Caco-2 (cell line): ENCODE measurements at regions not wholly inside any gene's neighbourhood (a gene's known extent, or its start where the extent isn't known, plus 50 kb on each side); places are given as distances from the start of the nearest gene placed in this dataset.

ENCODE experiments used
- BruUV-seq: library from RNA; stranded (reverse); fragments of 400-500 nt; replicated peaks from 2 replicates; lab custom pipeline; 2021; lab: Mats Ljungman, UMichigan
- CTCF ChIA-PET: fragments of 300-600 bp; sonication (Branson Sonifier 250); formaldehyde crosslinking; loops from one replicate; lab custom pipeline; 2022; ENCODE audit warnings: antibody characterized with exemption; lab: Charles Lee
- POLR2A ChIA-PET: fragments of 300-600 bp; sonication (Branson Sonifier 250); formaldehyde crosslinking; loops from one replicate; lab custom pipeline; 2022; ENCODE audit warnings: antibody characterized with exemption; lab: Charles Lee
- DNase-seq, 2 experiments: peaks; one replicate each; pipeline versions ENCODE4 v3.0.0 to v3.0.0-alpha.2; 2020 to 2022
- H3K27me3 ChIP-seq: replicated peaks from 2 replicates; pipeline ENCODE4 v1.6.0; 2011; ENCODE audit warnings: low read length; ENCODE audit not compliant: control insufficient read depth, insufficient read depth
- H3K36me3 ChIP-seq: 2 replicates; pipeline ENCODE4 v1.5.1; 2011; ENCODE audit warnings: low read length; ENCODE audit not compliant: control insufficient read depth, insufficient read depth
- H3K4me1 ChIP-seq: fragments of 250-450 bp; sonication (Bioruptor Pico); 2 replicates; pipeline ENCODE4 v1.5.1; 2020; ENCODE audit warnings: mild to moderate bottlenecking
- H3K4me3 ChIP-seq: 2 replicates; pipeline ENCODE4 v1.5.1; 2011; ENCODE audit warnings: low read depth, mild to moderate bottlenecking, control low read depth, low read length
- H3K9me3 ChIP-seq: fragments of 250-450 bp; sonication (Bioruptor Pico); 2 replicates; pipeline ENCODE4 v1.5.1; 2020; ENCODE audit warnings: mild to moderate bottlenecking, moderate library complexity
- H3K27ac Mint-ChIP-seq: one replicate; pipeline ENCODE4 v1.8.0; 2022; ENCODE audit warnings: mixed read lengths; ENCODE audit not compliant: unreplicated experiment
- H3K27me3 Mint-ChIP-seq: one replicate; pipeline ENCODE4 v1.8.0; 2022; ENCODE audit warnings: mixed read lengths; ENCODE audit not compliant: insufficient read depth, unreplicated experiment
- H3K36me3 Mint-ChIP-seq: one replicate; pipeline ENCODE4 v1.8.0; 2022; ENCODE audit warnings: mild to moderate bottlenecking, mixed read lengths; ENCODE audit not compliant: insufficient read depth, unreplicated experiment
- H3K4me1 Mint-ChIP-seq: one replicate; pipeline ENCODE4 v1.8.0; 2022; ENCODE audit warnings: low read depth, mixed read lengths; ENCODE audit not compliant: unreplicated experiment
- H3K4me3 Mint-ChIP-seq: one replicate; pipeline ENCODE4 v1.8.0; 2022; ENCODE audit warnings: mild to moderate bottlenecking, moderate library complexity, mixed read lengths; ENCODE audit not compliant: unreplicated experiment
- H3K9me3 Mint-ChIP-seq: one replicate; pipeline ENCODE4 v1.8.0; 2022; ENCODE audit warnings: mixed read lengths; ENCODE audit not compliant: unreplicated experiment
- CTCF ChIP-seq, 2 experiments: fragments of 200-600 bp in 1 of 2; IDR thresholded peaks; 1 replicate in 1 of 2; 2 replicates in 1 of 2; pipeline versions ENCODE4 v1.5.1 to v1.8.0; 2011 to 2022; ENCODE audit warnings: antibody characterized with exemption in 1 of 2, control low read depth in 1 of 2, inconsistent platforms in 1 of 2, low read depth in 1 of 2, low read length in 1 of 2, mild to moderate bottlenecking in 1 of 2, moderate library complexity in 1 of 2; ENCODE audit not compliant: insufficient read depth in 1 of 2, severe bottlenecking in 1 of 2, unreplicated experiment in 1 of 2
- intact Hi-C: fragments of 100-400 bp; cut with micrococcal nuclease; formaldehyde crosslinking; loops from one replicate; pipeline ENCODE4 v1.10.0; 2022; ENCODE audit not compliant: unreplicated experiment

GRCh38 chr6:121858310-121858709 lies 422.9 kb downstream of the GJA1 start:
- Mint-ChIP-seq H3K9me3 (peaks cover 8% of the 10 kb centered on the region), H3K27ac (no peak overlapping the region), H3K4me3 (no peak overlapping the region), H3K36me3 (no peaks in the 10 kb centered on the region), H3K4me1 (peaks cover 31% of the 10 kb centered on the region), H3K27me3 (no peaks in the 10 kb centered on the region)
- no peaks in the 10 kb centered on the region for H3K36me3 ChIP-seq
- ChIA-PET CTCF (no interaction called here), POLR2A (no interaction called here)
- no peak for DNase-seq
- H3K9me3 ChIP-seq, result no peaks in the 10 kb centered on the region; the same call in 1 of the 2 replicates
- H3K4me3 ChIP-seq, result no peak overlapping the region
- no peak for TF ChIP-seq CTCF (IDR thresholded peaks at IDR 0.05; ENCODE audit: insufficient read depth in 1 of 2, low read depth in 1 of 2, low read length in 1 of 2, severe bottlenecking in 1 of 2, unreplicated experiment in 1 of 2)
- H3K27me3 ChIP-seq, result no peaks in the 10 kb centered on the region
- BruUV-seq, result no TSS peak
- H3K4me1 ChIP-seq, result peaks cover 25% of the 10 kb centered on the region
- intact Hi-C loops, result loop anchor here (2.0 kb wide), 1 partner anchor 50 kb away; no protein-coding TSS in a partner anchor

- H3K9me3 ChIP-seq, result no peaks in the 10 kb centered on the region; the same call in 1 of the 2 replicates
- intact Hi-C loops, result loop anchor here (2.0 kb wide), 1 partner anchor 50 kb away; no protein-coding TSS in a partner anchor
Measured at GRCh38 chr6:121858986-121859385, 423.5 kb downstream of the GJA1 start.

GRCh38 chr6:121865811-121866210 lies 430.4 kb downstream of the GJA1 start:
- ChIA-PET CTCF (no interaction called here), POLR2A (no interaction called here)
- Mint-ChIP-seq H3K4me3 (no peak overlapping the region), H3K36me3 (no peaks in the 10 kb centered on the region), H3K9me3 (peaks cover 40% of the 10 kb centered on the region), H3K27me3 (no peaks in the 10 kb centered on the region), H3K4me1 (peaks cover 15% of the 10 kb centered on the region), H3K27ac (no peak overlapping the region)
- H3K9me3 ChIP-seq, result no peaks in the 10 kb centered on the region
- H3K4me1 ChIP-seq, result peaks cover 28% of the 10 kb centered on the region
- intact Hi-C loops, result no loop called here
- no peak for DNase-seq
- H3K4me3 ChIP-seq, result no peak overlapping the region
- no peak for TF ChIP-seq CTCF (IDR thresholded peaks at IDR 0.05; ENCODE audit: insufficient read depth in 1 of 2, low read depth in 1 of 2, low read length in 1 of 2, severe bottlenecking in 1 of 2, unreplicated experiment in 1 of 2)
- H3K36me3 ChIP-seq, result no peaks in the 10 kb centered on the region
- no TSS peak for BruUV-seq
- H3K27me3 ChIP-seq, result no peaks in the 10 kb centered on the region

More at GRCh38 chr6:121858986-121859385, 423.5 kb downstream of the GJA1 start:
- Mint-ChIP-seq H3K9me3 (peaks cover 15% of the 10 kb centered on the region), H3K4me1 (peaks cover 25% of the 10 kb centered on the region), H3K27me3 (no peaks in the 10 kb centered on the region), H3K36me3 (no peaks in the 10 kb centered on the region), H3K4me3 (no peak overlapping the region), H3K27ac (no peak overlapping the region)
- no peak for DNase-seq
- ChIA-PET CTCF (no interaction called here), POLR2A (no interaction called here)
- no peaks in the 10 kb centered on the region for H3K36me3 ChIP-seq
- no peaks in the 10 kb centered on the region for H3K27me3 ChIP-seq
- no peak for TF ChIP-seq CTCF (IDR thresholded peaks at IDR 0.05; ENCODE audit: insufficient read depth in 1 of 2, low read depth in 1 of 2, low read length in 1 of 2, severe bottlenecking in 1 of 2, unreplicated experiment in 1 of 2)
- H3K4me1 ChIP-seq, result peaks cover 20% of the 10 kb centered on the region
- H3K4me3 ChIP-seq, result no peak overlapping the region
- no TSS peak for BruUV-seq
